Mucosa of stomach (tissue), 1 donor: ENCODE measurements at regions not wholly inside any gene's neighbourhood (a gene's known extent, or its start where the extent isn't known, plus 50 kb on each side); places are given as distances from the start of the nearest gene placed in this dataset.

Experiments
- H3K27me3 ChIP-seq: one replicate; pipeline ENCODE4 v1.7.0; 2013; ENCODE audit warnings: mild to moderate bottlenecking, low read length; ENCODE audit not compliant: control insufficient read depth, insufficient read depth
- H3K36me3 ChIP-seq: one replicate; pipeline ENCODE4 v1.7.0; 2013; ENCODE audit warnings: low read length; ENCODE audit not compliant: control insufficient read depth, insufficient read depth
- H3K4me1 ChIP-seq: one replicate; pipeline ENCODE4 v1.7.0; 2013; ENCODE audit warnings: mild to moderate bottlenecking, low read length; ENCODE audit not compliant: control insufficient read depth, insufficient read depth
- H3K4me3 ChIP-seq: one replicate; pipeline ENCODE4 v1.7.0; 2013; ENCODE audit warnings: low read length
- H3K9ac ChIP-seq: one replicate; pipeline ENCODE4 v1.7.0; 2013; ENCODE audit warnings: mild to moderate bottlenecking, low read length, moderate library complexity
- H3K9me3 ChIP-seq: one replicate; pipeline ENCODE4 v1.7.0; 2013; ENCODE audit warnings: mild to moderate bottlenecking, low read length, moderate library complexity; ENCODE audit not compliant: control insufficient read depth
- donor health status: Pancreatic carcinoma.

DNA sequence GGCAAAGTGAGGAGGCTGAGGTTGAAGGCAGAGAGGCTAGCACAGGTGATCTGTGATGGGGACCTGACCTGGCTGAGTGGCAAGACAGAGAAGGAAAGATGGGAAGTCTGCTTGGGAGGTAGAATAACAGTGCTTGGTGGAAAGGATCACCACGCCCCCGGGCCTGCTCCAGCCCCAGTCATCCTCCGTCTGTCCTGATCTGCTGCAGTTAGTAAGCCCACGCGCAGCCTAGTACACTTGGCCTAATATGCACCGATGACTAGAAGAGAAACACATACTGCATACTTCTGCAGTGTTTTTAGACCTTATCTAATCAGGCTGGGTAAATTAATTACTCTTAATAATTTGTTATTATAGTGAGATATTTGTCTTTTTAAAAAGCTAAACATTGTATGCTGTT, 103.7 kb upstream of the KLF3 start:
- Histone ChIP-seq H3K4me3 (no peak overlapping the region), H3K27me3 (no peaks in the 10 kb centered on the region), H3K4me1 (peaks cover 16% of the 10 kb centered on the region), H3K9me3 (no peaks in the 10 kb centered on the region), H3K9ac (no peak overlapping the region), H3K36me3 (no peaks in the 10 kb centered on the region)

DNA sequence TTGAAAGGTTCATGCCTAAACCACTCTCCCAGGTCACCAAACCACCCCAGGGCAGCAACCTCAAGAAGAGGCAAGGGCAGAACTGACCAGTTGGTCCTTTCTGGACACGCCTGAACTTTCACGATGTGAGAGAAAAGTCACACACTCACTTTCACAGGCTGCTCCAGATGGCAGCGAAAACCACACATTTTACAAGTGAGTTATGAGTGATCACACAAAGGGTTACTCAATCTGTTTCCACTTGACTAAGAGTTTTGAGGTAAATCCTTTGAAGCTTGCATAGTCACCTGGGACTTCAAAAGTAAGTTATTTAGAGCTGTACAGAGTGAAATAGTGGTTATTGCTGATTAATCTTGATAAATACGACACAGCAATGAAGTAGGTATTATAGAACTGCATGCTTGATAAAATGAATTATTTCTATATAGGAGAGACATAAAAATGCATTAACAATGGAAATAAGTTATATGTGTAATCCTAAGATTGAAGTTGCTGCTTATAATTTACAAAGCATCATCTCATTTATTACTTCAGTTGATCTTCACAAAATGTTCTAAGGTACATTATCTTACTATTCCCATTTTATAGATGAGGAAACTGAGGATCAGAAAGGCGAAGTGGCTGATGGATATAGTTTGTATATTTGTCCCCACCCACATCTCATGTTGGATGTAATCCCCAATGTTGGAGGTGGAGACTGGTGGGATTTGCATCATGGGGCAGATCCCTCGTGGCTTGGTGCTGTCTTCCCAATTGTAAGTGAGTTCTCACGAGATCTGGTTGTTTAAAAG, 103.0 kb upstream of the KLF3 start:
- H3K4me3 ChIP-seq: no peak overlapping the region
- no peaks in the 10 kb centered on the region for H3K36me3 ChIP-seq
- H3K9me3 ChIP-seq: no peaks in the 10 kb centered on the region
- H3K27me3 ChIP-seq: no peaks in the 10 kb centered on the region
- H3K4me1 ChIP-seq: peaks cover 19% of the 10 kb centered on the region
- no peak overlapping the region for H3K9ac ChIP-seq

DNA sequence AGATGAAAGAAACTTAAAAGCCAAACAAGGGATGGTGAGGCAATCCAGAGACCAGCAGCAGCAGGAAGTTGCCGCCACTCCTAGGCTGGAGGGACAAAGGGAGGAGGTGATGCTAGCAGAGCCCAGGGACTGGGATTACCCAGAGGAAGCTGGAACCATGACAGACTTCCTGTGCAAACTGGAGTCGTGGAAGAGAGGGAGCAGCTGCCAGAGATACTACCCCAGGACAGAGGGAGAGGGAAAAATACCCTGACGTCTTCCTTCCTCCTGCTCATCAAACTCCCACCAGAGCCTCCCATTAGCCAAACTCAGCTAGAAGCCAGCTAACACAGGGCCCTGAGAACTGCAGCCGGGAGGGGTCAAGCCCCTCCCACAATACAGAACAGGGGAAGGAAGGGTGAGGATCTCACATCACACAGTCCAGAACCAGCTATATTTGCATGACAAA, 101.2 kb upstream of the KLF3 start:
- Histone ChIP-seq H3K9ac (no peak overlapping the region), H3K4me3 (no peak overlapping the region), H3K9me3 (no peaks in the 10 kb centered on the region), H3K27me3 (no peaks in the 10 kb centered on the region), H3K36me3 (no peaks in the 10 kb centered on the region), H3K4me1 (peaks cover 25% of the 10 kb centered on the region)

GRCh38 chr4:38563707-38564495, 100.1 kb upstream of the KLF3 start:
- peaks cover 25% of the 10 kb centered on the region for H3K4me1 ChIP-seq
- no peaks in the 10 kb centered on the region for H3K27me3 ChIP-seq
- no peaks in the 10 kb centered on the region for H3K9me3 ChIP-seq
- H3K36me3 ChIP-seq: no peaks in the 10 kb centered on the region
- H3K4me3 ChIP-seq: no peak overlapping the region
- H3K9ac ChIP-seq: no peak overlapping the region

GRCh38 chr4:38565271-38566199, 98.5 kb upstream of the KLF3 start:
- H3K27me3 ChIP-seq: no peaks in the 10 kb centered on the region
- H3K4me3 ChIP-seq: no peak overlapping the region
- no peaks in the 10 kb centered on the region for H3K36me3 ChIP-seq
- peaks cover 16% of the 10 kb centered on the region for H3K4me1 ChIP-seq
- no peaks in the 10 kb centered on the region for H3K9me3 ChIP-seq
- H3K9ac ChIP-seq: no peak overlapping the region

DNA sequence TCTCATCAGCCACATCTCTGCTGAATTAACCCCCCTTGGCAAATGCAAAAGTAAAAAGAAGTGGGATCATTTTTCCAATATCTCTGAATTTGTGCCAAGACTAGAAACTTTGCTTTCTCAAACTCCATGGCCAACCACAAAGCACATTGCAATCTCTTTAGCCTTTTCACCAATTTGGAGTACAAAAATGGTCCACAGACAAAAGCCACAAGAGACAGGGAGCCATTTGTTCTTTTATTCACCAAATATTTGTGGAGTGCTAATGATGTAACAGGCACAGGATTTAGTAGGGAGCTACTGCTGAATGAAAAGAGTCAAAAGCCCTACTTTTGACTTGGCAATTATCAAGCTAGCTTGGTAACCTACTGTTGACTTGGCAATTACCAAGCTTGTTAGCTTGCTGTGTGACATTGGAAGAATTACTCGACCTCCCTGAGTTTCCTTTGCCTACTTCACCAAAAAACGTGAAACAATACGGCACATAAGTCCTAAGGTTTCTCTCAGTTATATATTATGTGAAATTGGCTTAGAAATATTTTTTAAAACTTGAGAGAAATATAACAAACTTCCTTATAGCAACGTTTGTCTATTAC, 97.1 kb upstream of the KLF3 start:
- Histone ChIP-seq H3K9ac (no peak overlapping the region), H3K27me3 (no peaks in the 10 kb centered on the region), H3K36me3 (no peaks in the 10 kb centered on the region), H3K4me1 (peaks cover 16% of the 10 kb centered on the region), H3K4me3 (no peak overlapping the region), H3K9me3 (no peaks in the 10 kb centered on the region)

DNA sequence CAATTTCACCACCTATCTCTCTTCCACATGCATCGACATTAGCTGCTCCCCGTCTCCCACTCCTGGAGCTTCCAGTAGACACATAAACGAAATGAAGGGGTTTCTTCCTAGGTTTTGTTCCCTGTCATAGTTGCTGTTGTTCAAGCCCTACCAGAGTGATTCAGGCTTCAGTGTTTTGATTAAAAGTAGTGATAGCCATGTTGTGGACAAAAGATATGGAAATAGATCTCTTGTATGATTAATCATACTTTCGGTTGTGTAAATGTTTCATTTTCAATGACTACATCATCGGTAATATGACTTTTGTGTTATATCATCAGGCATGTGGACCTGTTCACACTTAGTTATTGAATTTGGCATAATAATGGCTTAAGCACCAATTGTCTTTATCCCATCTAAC, 96.5 kb upstream of the KLF3 start:
- no peaks in the 10 kb centered on the region for H3K9me3 ChIP-seq

GRCh38 chr4:38568768-38569167, 95.2 kb upstream of the KLF3 start:
- Histone ChIP-seq H3K4me1 (peaks cover 16% of the 10 kb centered on the region), H3K36me3 (no peaks in the 10 kb centered on the region), H3K9ac (no peak overlapping the region), H3K4me3 (no peak overlapping the region), H3K9me3 (no peaks in the 10 kb centered on the region), H3K27me3 (no peaks in the 10 kb centered on the region)

More for the DNA sequence above, 96.5 kb upstream of the KLF3 start:
- Histone ChIP-seq H3K4me1 (peaks cover 16% of the 10 kb centered on the region), H3K36me3 (no peaks in the 10 kb centered on the region), H3K4me3 (no peak overlapping the region), H3K27me3 (no peaks in the 10 kb centered on the region), H3K9ac (no peak overlapping the region)

DNA sequence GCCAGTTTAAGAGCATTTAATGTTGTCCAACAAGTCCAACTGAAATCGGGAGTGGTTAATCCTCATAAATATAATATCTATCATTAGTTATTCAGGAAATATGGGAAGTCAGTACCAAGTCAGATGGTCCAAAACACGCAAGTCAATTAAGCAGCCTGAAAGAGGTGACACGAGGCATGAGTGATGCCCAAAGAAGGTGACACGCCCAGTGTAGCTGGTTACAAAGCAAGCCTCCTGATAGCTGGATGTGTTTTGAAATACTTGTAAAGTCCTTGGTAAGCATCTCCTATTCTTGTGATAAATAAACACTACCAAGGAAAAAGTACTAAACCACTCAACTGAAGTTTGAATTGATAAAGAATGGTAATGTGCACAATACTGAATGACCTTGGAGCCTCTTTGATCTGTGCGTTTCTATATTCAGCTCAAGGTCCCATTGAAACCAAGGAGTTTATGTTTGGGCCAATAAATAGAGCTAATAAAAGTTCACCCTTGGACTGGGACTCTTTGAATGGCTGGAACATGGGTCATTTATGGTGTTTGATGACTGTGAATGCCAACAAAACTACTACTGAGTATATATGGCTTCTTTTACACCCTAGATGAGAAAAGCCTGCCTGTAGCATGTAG, 93.2 kb upstream of the KLF3 start:
- no peaks in the 10 kb centered on the region for H3K36me3 ChIP-seq
- peaks cover 13% of the 10 kb centered on the region for H3K4me1 ChIP-seq
- no peak overlapping the region for H3K4me3 ChIP-seq
- no peak overlapping the region for H3K9ac ChIP-seq
- H3K27me3 ChIP-seq: no peaks in the 10 kb centered on the region
- no peaks in the 10 kb centered on the region for H3K9me3 ChIP-seq

- H3K9ac ChIP-seq: no peak overlapping the region
Observed at GRCh38 chr4:38572793-38573192, 91.2 kb upstream of the KLF3 start.

More at GRCh38 chr4:38572793-38573192, 91.2 kb upstream of the KLF3 start:
- no peaks in the 10 kb centered on the region for H3K36me3 ChIP-seq
- H3K4me3 ChIP-seq: no peak overlapping the region
- H3K9me3 ChIP-seq: no peaks in the 10 kb centered on the region
- H3K4me1 ChIP-seq: peaks cover 7% of the 10 kb centered on the region
- H3K27me3 ChIP-seq: no peaks in the 10 kb centered on the region
